Fibroblast of lung (primary cell): ENCODE measurements at regions not wholly inside any gene's neighbourhood (a gene's known extent, or its start where the extent isn't known, plus 50 kb on each side); places are given as distances from the start of the nearest gene placed in this dataset.

ENCODE experiments used
- EZH2 ChIP-seq: IDR thresholded peaks from 2 replicates; pipeline ENCODE4 v1.5.1; 2012; ENCODE audit warnings: low read length, control low read depth, mild to moderate bottlenecking; ENCODE audit errors: missing control alignments
- TF ChIP-seq, protein P1 (sequence below), 2 donors: IDR thresholded peaks in 1 of 2; conservative IDR thresholded peaks in 1 of 2; 1 replicate in 1 of 2; 2 replicates in 1 of 2; pipeline ENCODE4 v1.5.1; 2011 to 2012; ENCODE audit warnings: low read length in 2 of 2, control low read depth in 1 of 2, inconsistent platforms in 1 of 2, low read depth in 1 of 2, mild to moderate bottlenecking in 1 of 2

DNA sequence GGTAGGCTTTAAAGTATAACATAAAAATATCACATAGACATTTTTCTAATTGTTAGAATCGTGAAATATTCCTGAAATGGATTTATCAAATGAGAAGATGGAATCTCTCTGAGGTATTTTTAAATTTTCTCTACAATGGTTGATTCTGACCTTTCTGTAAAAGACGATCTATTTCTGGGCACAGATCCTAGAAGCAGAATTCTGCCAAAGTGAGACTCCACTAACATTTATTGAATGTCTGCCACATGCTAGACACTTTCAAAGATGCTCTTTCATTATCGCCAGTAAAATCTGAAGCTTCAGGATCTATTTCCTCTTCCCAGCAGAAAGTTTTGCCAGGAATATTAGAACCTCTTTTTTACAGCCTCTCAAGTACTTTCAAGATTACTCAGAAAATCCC lies 64.1 kb upstream of the TMEM45B start:
- TF ChIP-seq, protein P1, sequence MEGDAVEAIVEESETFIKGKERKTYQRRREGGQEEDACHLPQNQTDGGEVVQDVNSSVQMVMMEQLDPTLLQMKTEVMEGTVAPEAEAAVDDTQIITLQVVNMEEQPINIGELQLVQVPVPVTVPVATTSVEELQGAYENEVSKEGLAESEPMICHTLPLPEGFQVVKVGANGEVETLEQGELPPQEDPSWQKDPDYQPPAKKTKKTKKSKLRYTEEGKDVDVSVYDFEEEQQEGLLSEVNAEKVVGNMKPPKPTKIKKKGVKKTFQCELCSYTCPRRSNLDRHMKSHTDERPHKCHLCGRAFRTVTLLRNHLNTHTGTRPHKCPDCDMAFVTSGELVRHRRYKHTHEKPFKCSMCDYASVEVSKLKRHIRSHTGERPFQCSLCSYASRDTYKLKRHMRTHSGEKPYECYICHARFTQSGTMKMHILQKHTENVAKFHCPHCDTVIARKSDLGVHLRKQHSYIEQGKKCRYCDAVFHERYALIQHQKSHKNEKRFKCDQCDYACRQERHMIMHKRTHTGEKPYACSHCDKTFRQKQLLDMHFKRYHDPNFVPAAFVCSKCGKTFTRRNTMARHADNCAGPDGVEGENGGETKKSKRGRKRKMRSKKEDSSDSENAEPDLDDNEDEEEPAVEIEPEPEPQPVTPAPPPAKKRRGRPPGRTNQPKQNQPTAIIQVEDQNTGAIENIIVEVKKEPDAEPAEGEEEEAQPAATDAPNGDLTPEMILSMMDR (conservative IDR thresholded peaks at IDR 0.05 in 1 of 2, IDR thresholded peaks at IDR 0.05 in 1 of 2; ENCODE audit: low read depth in 1 of 2, low read length in 2 of 2): no peak
- TF ChIP-seq EZH2: no peak
